CD4-positive, alpha-beta T cell treated with Interleukin-1 beta for 1 hour (primary cell): ENCODE measurements at regions not wholly inside any gene's neighbourhood (a gene's known extent, or its start where the extent isn't known, plus 50 kb on each side); places are given as distances from the start of the nearest gene placed in this dataset.

Experiments
- DNase-seq, 2 donors: peaks; one replicate each; pipeline ENCODE4 v3.0.0-alpha.2; 2020 to 2022

DNA sequence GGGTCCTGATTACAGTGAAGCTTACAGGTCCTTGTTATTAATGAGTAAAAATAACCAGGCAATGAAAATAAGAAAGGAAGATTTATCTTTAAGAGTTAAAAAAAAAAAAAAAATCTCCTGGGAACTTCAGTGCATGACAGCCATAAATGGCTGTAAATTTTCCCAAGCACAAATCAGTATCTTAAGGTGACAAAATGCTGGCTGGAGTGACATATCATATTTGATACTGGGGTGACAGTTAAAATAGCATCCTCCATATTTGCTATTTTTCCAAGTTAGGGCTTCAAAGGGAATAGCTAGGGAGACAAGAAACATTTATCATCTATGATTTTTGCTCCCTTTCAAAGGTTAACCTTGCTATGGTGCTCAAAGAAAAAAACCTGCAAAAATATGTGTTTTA is 226.6 kb downstream of the PRDM2 start:
- no peak for DNase-seq

- no peak for DNase-seq
These were observed 227.7 kb downstream of the PRDM2 start for GRCh38 chr1:13927736-13928135.

GRCh38 chr1:13929313-13929712 is 229.3 kb downstream of the PRDM2 start:
- no peak for DNase-seq

DNA sequence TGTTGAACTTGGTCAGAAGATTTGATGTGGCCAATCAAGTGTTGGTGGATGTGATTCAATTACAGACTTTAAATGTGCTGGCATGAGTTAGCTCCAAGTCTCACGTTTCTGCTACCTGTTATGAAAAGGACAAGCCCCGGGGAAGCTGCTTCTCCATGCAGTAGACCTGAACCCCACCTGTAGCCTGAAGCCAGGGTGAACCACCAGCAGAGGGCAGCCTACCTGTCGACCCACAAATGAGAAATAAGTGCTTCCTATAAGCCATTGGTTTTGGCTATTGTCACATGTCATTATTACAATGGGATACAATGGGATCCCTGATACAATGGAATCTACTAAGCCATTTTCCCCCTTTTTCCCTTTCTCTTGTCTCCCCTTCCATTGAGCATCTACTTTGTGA is 230.2 kb downstream of the PRDM2 start:
- DNase-seq = peak in 1 of 2 donors; percentile 11

- DNase-seq = no peak
These were observed 231.2 kb downstream of the PRDM2 start for GRCh38 chr1:13931226-13931625.

- DNase-seq = no peak
These were observed 235.3 kb downstream of the PRDM2 start for GRCh38 chr1:13935336-13935735.

- no peak for DNase-seq
These were observed 241.3 kb downstream of the PRDM2 start for GRCh38 chr1:13941315-13941714.

DNA sequence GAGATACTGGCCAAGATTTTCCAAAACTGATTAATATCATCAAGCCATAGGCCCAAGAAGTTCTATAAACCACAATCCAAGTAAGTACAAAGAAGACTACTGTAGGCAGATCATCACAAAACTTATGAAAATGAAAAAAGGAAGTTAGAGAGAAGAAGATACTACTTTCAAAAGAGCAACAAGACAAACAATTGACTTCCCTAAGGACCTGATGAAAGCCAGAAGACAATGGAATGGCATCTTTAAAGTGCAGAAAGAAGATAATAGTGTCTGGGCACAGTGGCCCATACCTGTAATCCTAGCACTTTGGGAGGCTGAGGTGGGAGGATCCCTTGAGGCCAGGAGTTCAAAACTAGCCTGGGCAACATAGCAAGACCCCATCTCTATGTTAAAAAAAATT is 243.1 kb downstream of the PRDM2 start:
- no peak for DNase-seq

GRCh38 chr1:13945856-13946255 is 245.9 kb downstream of the PRDM2 start:
- DNase-seq = no peak

GRCh38 chr1:13947658-13948057 is 247.7 kb downstream of the PRDM2 start:
- DNase-seq = no peak

- DNase-seq = no peak
These were observed 248.4 kb downstream of the PRDM2 start for GRCh38 chr1:13948396-13948795.

GRCh38 chr1:13948888-13949391 is 249.0 kb downstream of the PRDM2 start:
- DNase-seq = no peak

DNA sequence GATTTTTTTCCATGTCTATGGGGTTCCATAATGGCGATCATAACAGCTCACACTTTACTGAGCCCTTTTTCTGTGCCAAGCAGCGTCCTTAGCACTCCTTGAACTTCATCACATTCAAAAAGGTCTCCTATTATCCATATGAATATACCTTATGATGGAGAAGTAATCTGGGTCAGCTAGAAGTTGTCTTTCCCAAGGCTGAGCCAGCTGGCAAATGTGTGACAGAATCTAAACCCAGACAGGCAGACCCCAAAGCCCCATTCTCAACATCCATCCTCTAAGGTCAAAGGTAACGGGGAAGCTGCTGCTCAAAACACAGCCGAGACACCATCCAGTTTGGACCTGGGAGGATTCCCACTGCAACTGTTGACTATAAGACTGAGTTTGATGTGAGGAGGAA is 249.6 kb downstream of the PRDM2 start:
- DNase-seq = no peak

DNA sequence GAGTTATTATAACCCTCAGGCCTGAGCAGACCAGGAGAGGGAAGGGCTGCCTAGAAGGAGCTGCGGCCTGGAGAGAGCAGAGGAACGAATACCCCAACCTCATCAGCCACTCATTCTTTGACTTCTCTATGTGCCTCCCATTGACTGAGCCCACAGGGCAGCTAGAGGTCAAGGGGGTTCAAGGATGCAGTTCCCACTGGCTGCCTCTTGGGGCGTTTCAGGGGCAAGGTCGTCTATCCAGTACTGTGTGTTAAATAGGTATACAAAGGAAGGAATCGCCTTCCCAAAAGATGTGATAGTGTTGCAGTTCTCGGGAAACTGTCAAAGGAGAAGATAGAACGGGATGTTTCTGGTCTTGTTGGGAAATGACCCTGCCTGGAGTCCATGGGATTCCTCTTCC is 250.6 kb downstream of the PRDM2 start:
- DNase-seq = no peak

GRCh38 chr1:13951793-13952751 is 252.1 kb downstream of the PRDM2 start:
- no peak for DNase-seq

DNA sequence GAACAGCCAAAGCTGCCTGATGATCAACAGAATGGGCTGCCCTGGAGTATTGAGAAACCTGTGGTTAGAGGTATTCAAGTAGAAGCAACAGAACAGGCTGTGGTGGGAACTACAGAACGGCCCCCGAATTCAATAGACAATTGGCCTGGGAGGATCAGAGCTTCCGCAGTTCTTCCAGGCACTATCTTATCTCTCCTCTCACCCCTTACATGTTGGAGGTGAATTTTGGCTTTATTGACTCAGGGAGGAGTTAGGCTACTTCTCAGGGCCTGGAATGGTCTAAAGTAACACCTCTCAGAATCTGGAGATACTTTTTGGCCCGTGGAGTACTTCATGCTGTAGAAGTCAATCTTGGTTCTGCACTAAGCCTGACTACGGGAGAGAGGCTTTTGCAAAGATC is 253.0 kb downstream of the PRDM2 start:
- DNase-seq = no peak

DNA sequence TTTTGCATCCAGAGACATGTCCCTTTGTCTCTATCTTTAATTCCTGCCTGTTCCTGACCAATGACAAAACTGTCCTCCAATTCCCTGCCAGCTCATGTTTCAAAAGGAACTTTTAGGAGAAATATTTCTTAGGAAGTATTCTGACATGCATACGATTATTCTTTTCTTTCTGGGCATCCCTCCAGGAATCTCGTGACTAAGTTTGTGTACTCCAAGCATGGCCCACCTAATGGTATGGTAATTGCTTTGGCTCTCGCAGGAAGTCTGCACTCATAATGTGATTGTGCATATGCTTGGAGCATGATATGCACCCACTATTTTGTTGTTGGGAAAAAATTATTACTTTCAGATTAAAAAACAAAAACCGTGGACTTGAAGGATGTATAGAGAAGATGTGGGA is 256.4 kb downstream of the PRDM2 start:
- DNase-seq = no peak

- DNase-seq = peak; percentile 42 to 55
These were observed 260.5 kb downstream of the PRDM2 start for GRCh38 chr1:13960375-13960987.

GRCh38 chr1:13964768-13965167 is 264.8 kb downstream of the PRDM2 start:
- DNase-seq = no peak

- DNase-seq = no peak
These were observed 265.9 kb downstream of the PRDM2 start for GRCh38 chr1:13965770-13966398.

- DNase-seq = no peak
These were observed 267.7 kb downstream of the PRDM2 start for GRCh38 chr1:13967707-13968106.

GRCh38 chr1:13968361-13968760 is 268.4 kb downstream of the PRDM2 start:
- no peak for DNase-seq

DNA sequence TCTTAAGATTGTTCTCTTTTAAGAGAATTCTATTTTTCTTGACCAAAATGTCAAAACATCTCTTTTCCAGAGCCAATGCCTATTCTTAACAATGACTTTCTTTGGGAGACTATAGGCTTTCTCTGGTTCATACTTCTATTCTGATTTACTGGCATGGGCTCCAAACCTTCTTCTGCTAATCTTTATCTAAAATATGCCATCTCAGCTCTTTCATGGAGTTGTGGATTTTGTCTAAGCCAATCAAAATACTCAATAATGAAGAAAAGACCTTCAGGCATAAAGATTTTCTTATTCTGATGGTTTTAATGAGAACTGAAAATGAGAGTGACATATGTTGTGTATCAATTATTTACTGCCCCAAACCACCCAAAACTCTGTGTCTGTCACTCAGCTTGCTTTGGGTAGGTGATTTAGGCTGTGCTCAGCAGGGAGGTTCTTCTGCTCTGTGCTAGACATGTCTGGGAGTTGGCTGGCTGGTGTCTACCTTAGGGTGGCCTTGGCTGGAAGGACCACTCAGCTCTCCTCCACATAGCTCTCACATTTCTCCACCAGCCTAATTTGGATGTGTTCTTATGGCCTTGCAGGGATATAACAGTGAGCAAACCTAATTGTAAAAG is 270.8 kb downstream of the PRDM2 start:
- DNase-seq = no peak
